Immature natural killer cell (primary cell): ENCODE measurements at regions not wholly inside any gene's neighbourhood (a gene's known extent, or its start where the extent isn't known, plus 50 kb on each side); places are given as distances from the start of the nearest gene placed in this dataset.
"Not testable (repeated sequence)": the region's sequence is repeated elsewhere in the genome, so short reads cannot be mapped to it uniquely, and the experiment has no call there.

Source experiments
- DNase-seq, 3 donors: peaks; one replicate each; pipeline ENCODE4 v3.0.0; 2022; ENCODE audit warnings: mixed read lengths in 1 of 3
- H3K27ac Mint-ChIP-seq, 6 donors: one replicate each; pipeline ENCODE4 v1.8.0; 2020; ENCODE audit warnings: mixed read lengths in 6 of 6, mild to moderate bottlenecking in 5 of 6, inconsistent platforms in 4 of 6, moderate library complexity in 3 of 6
- H3K27me3 Mint-ChIP-seq, 3 donors: one replicate each; pipeline ENCODE4 v1.8.0; 2020 to 2021; ENCODE audit warnings: low read depth in 3 of 3, mild to moderate bottlenecking in 3 of 3, mixed read lengths in 3 of 3, moderate library complexity in 3 of 3, inconsistent platforms in 1 of 3
- H3K36me3 Mint-ChIP-seq, 3 donors: one replicate each; pipeline ENCODE4 v1.8.0; 2020; ENCODE audit warnings: mixed read lengths in 3 of 3, inconsistent platforms in 2 of 3, mild to moderate bottlenecking in 2 of 3
- H3K4me1 Mint-ChIP-seq, 2 donors: one replicate each; pipeline ENCODE4 v1.8.0; 2020; ENCODE audit warnings: inconsistent platforms in 2 of 2, mild to moderate bottlenecking in 2 of 2, mixed read lengths in 2 of 2, moderate library complexity in 1 of 2
- H3K4me3 Mint-ChIP-seq, 5 donors: one replicate each; pipeline ENCODE4 v1.8.0; 2020; ENCODE audit warnings: mild to moderate bottlenecking in 5 of 5, mixed read lengths in 5 of 5, inconsistent platforms in 3 of 5, moderate library complexity in 3 of 5
- H3K9me3 Mint-ChIP-seq, 6 donors: one replicate each; pipeline ENCODE4 v1.8.0; 2020; ENCODE audit warnings: mild to moderate bottlenecking in 6 of 6, mixed read lengths in 6 of 6, inconsistent platforms in 4 of 6, moderate library complexity in 3 of 6

DNA sequence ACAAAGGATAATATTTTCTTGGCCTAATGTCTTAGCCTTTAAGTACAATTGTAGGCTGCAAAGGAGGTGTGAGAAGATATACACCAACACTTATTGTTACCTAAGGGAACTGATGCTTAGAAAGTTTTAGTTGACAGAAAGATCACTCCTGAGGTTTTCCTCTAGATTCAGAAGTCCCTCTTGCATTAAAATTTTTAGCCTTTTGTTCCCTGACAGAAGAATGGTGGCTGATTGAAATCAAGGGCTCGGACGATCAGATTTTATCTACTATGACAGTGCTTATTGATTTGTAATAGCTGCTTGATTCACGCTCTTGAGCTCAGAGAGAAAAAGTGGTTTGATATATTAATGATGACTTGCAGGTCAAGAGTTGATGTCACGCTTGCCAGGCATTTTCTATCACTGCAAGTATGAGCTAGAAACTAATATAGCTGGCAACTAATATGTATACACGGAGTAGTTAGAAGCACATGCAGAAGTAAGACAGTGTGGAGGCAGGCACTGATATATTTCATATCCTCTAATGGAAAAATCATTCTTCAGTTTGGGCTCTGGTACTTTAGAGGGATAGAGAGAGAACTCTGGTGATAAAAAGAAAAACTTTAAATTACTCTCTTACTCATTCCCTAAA lies 246.6 kb upstream of the ID4 start:
- Mint-ChIP-seq H3K4me3 (no peak overlapping the region), H3K36me3 (no peaks in the 10 kb centered on the region), H3K27ac (no peak overlapping the region), H3K27me3 (peaks cover 0 to 3% (median 0%) of the 10 kb centered on the region in 3 donors), H3K4me1 (no peaks in the 10 kb centered on the region), H3K9me3 (peaks cover 0 to 5% (median 0%) of the 10 kb centered on the region in 6 donors)
- no peak for DNase-seq

DNA sequence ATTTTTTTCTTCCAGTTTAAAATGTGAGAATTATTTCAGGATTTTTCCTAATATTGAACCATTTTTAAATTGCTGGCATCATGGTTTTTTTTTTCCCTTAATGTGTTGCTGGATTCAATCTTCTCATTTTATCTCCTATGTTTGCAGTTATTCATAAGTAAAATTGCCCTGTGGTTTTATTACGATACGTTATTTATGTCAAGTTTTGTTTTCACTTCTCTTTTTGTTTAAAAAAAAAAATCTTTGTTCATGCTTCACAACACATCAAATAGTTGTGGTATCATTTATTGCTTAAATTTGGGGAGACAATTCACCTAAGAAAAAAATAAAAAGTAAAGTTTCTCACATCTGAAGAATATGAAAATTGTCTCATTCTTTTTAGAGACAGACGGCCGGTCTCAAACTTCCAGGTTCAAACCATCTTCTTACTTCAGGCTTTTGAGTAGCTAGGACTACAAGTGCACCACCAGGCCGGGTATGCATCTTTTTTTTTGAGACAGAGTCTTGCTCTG lies 239.3 kb upstream of the ID4 start:
- Mint-ChIP-seq H3K4me1 (no peaks in the 10 kb centered on the region), H3K4me3 (no peak overlapping the region), H3K27me3 (peaks cover 0 to 2% (median 0%) of the 10 kb centered on the region in 3 donors), H3K9me3 (peaks cover 0 to 4% (median 0%) of the 10 kb centered on the region in 6 donors), H3K27ac (no peak overlapping the region), H3K36me3 (no peaks in the 10 kb centered on the region)
- no peak for DNase-seq

DNA sequence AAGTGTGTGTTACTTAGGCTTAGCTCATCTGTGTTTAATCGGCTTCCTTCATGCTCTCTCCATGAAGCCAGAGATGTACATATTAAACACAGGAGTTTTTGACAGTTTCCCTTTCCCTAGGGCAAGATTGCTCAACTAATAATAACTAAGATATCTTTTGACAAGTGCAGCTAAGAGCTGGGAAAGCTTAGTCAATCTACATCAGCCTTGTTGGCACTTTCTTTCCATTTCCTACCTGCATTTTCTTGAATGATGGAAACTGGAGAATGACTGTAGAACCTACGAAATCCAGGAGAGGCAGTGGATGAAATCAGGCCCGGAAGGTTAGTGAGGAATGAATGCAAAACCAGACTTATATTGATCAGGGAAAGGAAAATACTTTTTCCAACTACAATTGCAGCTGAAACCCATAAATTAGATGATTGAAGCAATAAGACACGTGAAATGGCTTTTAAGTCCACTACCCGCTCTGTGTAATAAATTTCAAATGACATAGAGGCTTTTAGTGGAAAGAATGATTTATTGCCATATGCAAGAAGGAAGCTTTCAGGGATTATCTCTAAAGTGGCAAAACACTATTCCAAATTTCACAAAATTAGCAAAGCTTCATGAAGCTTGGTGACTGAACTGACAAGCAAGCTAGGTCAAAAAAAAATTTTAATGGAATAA lies 237.2 kb upstream of the ID4 start:
- no peak overlapping the region for H3K27ac Mint-ChIP-seq
- peaks cover 0 to 2% (median 0%) of the 10 kb centered on the region in 3 donors for H3K27me3 Mint-ChIP-seq
- no peak for DNase-seq
- no peak overlapping the region for H3K4me3 Mint-ChIP-seq
- H3K4me1 Mint-ChIP-seq = no peaks in the 10 kb centered on the region
- no peaks in the 10 kb centered on the region for H3K36me3 Mint-ChIP-seq
- H3K9me3 Mint-ChIP-seq = peaks cover 0 to 5% (median under 1%) of the 10 kb centered on the region in 6 donors

DNA sequence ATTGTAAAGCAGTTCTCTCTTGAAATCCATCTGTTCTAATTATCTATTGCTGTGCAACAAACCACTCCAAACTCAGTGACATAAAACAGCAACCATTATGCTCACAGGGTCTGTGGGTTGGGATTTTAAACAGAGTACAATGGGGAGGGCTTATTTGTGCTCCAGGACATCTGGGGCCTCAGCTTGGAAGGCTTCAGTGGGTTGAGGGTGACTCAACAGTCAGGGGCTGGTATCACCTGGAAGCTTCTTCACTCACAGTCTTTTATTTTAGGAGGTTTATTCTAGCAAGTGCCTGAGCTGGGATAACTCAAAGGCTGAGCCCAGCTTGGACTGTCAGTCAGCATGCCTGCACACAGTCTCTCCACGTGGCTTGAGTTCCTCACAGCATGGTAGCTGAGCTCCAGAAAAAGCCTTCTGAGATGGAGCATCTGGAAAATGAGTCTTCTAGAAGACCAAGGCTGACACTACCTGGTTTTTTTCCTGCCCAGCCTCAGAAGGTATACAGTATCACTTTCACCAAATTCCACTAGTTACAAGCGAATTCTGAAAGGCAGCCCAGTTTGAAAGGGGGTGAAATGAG lies 234.6 kb upstream of the ID4 start:
- Mint-ChIP-seq H3K4me1 (no peaks in the 10 kb centered on the region), H3K9me3 (peaks cover under 1 to 14% (median 4%) of the 10 kb centered on the region in 6 donors), H3K27me3 (peaks cover 0 to 2% (median 0%) of the 10 kb centered on the region in 3 donors), H3K36me3 (no peaks in the 10 kb centered on the region), H3K27ac (no peak overlapping the region), H3K4me3 (no peak overlapping the region)
- DNase-seq = no peak

DNA sequence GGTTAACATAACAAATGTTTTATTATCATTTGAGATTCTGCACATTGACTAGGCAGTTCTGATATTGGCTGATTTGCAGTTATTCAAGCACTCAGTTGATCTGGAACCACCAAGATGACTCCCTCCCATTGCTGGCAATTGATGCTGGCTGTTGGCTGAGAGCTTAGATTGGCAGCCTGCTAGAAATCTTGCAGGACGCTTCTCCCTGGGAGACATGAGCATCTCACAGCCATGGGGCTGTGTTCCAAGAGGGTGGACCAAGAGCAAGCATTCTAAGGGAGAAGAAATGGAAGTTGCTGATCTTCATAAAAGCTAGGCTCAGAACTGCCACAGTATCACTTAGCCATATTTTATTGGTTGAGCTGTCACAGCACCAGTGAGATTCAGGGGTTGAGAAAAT lies 233.4 kb upstream of the ID4 start:
- peaks cover 1 to 14% (median 5%) of the 10 kb centered on the region in 6 donors for H3K9me3 Mint-ChIP-seq
- H3K4me3 Mint-ChIP-seq = no peak overlapping the region
- DNase-seq = no peak
- no peaks in the 10 kb centered on the region for H3K4me1 Mint-ChIP-seq
- H3K27ac Mint-ChIP-seq = no peak overlapping the region
- H3K36me3 Mint-ChIP-seq = no peaks in the 10 kb centered on the region
- peaks cover 0 to 2% (median 0%) of the 10 kb centered on the region in 3 donors for H3K27me3 Mint-ChIP-seq

DNA sequence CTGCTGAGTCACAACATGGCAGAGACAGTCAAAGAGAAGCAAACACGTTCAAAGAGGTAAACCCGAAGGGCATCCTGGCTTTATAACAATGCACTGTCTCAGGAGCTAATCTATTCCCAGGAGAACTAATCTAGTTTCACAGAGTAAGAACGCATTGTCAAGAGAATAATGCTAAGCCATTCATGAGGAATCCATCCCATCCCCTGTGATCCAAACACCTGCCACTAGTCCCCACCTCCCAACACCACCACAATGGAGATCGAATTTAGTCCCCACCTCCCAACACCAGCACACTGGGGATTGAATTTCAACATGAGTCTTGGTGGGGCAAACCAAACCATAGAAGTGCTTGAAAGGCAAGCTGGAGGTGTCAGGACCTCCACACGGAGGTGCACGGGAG lies 231.5 kb upstream of the ID4 start:
- no peak overlapping the region for H3K27ac Mint-ChIP-seq
- no peaks in the 10 kb centered on the region for H3K27me3 Mint-ChIP-seq
- H3K4me3 Mint-ChIP-seq = no peak overlapping the region
- no peaks in the 10 kb centered on the region for H3K36me3 Mint-ChIP-seq
- H3K4me1 Mint-ChIP-seq = no peaks in the 10 kb centered on the region
- no peak for DNase-seq
- H3K9me3 Mint-ChIP-seq = peaks cover 1 to 14% (median 5%) of the 10 kb centered on the region in 6 donors

DNA sequence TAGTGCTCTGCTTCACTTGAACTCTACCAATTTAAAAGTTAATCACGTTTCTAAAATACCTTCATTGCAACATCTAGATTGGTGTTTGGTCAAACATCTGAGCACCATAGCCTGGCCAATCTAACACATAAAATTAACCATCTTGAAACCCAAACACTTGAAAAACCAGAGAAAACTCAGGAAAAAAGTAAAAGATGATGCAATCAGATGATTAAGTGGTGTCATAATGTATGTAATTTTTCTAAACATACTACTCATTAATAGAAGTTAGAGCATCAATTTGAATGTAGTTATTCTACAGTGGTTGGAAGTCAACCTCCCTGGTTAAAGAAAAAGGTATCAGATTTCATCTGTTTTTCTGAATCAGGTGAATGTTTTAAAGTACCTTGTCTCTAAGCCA lies 228.6 kb upstream of the ID4 start:
- DNase-seq = no peak
- H3K27ac Mint-ChIP-seq = no peak overlapping the region
- H3K36me3 Mint-ChIP-seq = no peaks in the 10 kb centered on the region
- no peak overlapping the region for H3K4me3 Mint-ChIP-seq
- H3K4me1 Mint-ChIP-seq = no peaks in the 10 kb centered on the region
- peaks cover 4 to 22% (median 10%) of the 10 kb centered on the region in 6 donors for H3K9me3 Mint-ChIP-seq
- H3K27me3 Mint-ChIP-seq = peaks cover 0 to 2% (median 0%) of the 10 kb centered on the region in 3 donors

DNA sequence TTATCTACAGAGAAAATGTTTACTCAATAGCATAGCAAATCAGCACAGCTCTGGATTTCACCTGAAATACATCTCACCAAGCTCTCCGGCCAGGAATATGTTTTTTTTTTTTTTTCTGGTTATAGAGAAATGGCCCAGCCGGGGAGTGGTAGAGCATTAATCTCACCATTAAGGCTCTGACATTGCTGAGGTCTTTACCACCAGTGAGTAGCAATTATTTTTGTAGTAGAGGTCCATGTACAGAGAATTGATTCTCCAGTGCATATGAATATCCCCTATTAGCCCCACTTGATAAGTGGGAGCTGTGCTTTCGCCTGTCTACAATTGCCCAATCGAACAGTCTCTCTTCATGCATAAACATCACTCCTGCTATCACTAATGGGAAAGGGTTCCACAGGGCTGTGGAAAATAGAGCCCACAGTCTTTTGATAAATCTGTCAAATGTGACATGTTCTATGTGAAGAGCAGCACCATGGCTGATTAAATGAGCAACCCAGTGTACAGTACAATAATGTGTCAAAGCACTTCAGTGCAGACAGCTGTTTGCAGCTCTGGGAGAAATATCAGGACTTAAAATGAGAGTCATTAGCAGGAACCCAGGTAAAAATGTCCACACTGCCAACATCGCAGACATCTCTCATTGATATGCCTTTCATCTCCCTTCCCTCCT lies 227.1 kb upstream of the ID4 start:
- H3K27ac Mint-ChIP-seq = no peak overlapping the region
- H3K4me1 Mint-ChIP-seq = no peaks in the 10 kb centered on the region

DNA sequence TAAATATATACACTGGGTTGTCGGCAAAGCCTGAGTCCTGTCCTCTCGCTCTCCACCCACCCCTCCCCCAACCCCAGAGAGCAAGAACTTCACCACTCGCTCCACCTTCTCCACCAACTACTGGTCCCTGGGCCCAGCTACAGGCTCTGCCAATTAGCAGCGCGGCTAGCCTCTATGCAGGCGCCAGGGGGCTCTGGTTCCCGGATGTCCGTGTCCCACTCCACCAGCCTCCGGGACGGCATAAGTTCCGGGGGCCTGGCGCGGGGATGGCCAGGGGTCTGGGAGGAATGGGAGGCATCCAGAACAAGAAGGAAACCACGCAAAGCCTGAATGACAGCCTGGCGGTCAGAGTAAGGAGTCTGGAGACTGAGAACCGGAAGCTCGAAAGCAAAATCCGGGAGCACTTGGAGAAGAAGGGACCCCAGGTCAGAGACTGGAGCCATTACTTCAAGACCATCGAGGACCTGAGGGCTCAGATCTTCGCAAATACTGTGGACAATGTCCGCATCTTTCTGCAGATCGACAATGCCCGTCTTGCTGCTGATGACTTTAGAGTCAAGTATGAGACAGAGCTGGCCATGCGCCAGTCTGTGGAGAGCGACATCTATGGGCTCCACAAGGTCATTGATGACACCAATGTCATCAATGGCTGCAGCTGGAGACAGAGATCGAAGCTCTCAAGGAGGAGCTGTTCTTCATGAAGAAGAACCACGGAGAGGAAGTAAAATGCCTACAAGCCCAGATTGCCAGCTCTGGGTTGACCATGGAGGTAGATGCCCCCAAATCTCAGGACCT lies 224.3 kb upstream of the ID4 start:
- H3K4me3 Mint-ChIP-seq, DNase-seq, H3K36me3 Mint-ChIP-seq, H3K4me1 Mint-ChIP-seq, H3K27me3 Mint-ChIP-seq, H3K27ac Mint-ChIP-seq: not testable (repeated sequence)
- peaks cover 5 to 32% (median 20%) of the 10 kb centered on the region in 6 donors for H3K9me3 Mint-ChIP-seq

More for the DNA sequence above, 227.1 kb upstream of the ID4 start:
- peaks cover 4 to 21% (median 13%) of the 10 kb centered on the region in 6 donors for H3K9me3 Mint-ChIP-seq
- H3K36me3 Mint-ChIP-seq = no peaks in the 10 kb centered on the region
- no peak for DNase-seq
- H3K4me3 Mint-ChIP-seq = no peak overlapping the region
- peaks cover 0 to 2% (median 0%) of the 10 kb centered on the region in 3 donors for H3K27me3 Mint-ChIP-seq

DNA sequence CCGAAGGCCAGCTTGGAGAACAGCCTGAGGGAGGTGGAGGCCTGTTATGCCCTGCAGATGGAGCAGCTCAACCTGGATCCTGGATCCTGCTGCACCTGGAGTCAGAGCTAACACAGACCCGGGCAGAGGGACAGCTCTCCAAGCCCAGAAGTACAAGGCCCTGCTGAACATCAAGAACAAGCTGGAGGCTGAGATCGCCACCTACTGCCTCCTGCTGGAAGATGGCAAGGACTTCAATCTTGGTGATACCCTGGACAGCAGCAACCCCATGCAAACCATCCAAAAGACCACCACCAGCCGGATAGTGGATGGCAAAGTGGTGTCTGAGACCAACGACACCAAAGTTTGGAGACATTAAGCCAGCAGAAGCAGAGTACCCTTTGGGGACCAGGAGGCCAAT lies 223.5 kb upstream of the ID4 start:
- Mint-ChIP-seq H3K4me3 (no peak overlapping the region), H3K4me1 (no peaks in the 10 kb centered on the region), H3K27me3 (peaks cover 0 to 2% (median 0%) of the 10 kb centered on the region in 3 donors), H3K9me3 (peaks cover 5 to 38% (median 23%) of the 10 kb centered on the region in 6 donors), H3K36me3 (no peaks in the 10 kb centered on the region), H3K27ac (no peak overlapping the region)
- no peak for DNase-seq

DNA sequence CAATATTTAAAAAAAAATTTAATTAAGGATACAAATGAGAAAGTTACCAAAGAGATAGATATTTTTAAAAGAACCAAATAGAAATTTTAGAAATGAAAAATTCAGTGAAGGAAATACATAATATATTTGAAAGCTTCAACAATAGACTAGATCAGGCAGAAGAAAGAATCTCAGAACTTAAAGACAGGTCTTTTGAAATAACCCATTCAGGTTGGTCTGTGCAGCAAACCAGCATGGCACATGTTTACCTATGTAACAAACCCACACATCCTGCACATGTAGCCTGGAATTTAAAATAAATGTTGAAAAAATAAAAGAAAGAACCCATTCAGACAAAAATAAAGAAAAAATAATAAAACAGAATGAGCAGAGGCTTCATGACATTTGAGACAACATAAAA lies 221.1 kb upstream of the ID4 start:
- peaks cover 5 to 38% (median 28%) of the 10 kb centered on the region in 6 donors for H3K9me3 Mint-ChIP-seq
- no peak overlapping the region for H3K4me3 Mint-ChIP-seq
- peaks cover 0 to 2% (median 0%) of the 10 kb centered on the region in 3 donors for H3K27me3 Mint-ChIP-seq
- no peaks in the 10 kb centered on the region for H3K36me3 Mint-ChIP-seq
- no peak for DNase-seq
- H3K27ac Mint-ChIP-seq = no peak overlapping the region
- no peaks in the 10 kb centered on the region for H3K4me1 Mint-ChIP-seq

DNA sequence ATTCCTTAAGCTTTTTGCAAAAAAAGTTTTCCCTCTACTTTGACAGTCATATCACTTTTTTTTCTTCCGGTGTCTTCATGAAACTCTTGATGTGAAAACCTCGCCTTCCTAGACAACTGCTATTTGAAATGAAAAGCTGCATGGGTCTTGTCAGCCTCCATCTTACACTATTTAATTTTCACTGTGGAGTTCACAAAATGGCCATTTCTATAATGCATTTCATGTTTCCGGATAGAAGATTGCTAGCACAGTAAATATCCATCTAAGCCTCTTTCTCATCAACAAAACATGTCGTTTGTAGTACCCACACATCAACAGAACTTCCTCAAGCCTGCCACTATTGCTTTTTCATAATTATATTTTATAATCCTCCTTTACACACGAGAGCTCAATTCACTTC lies 204.9 kb upstream of the ID4 start:
- H3K36me3 Mint-ChIP-seq = no peaks in the 10 kb centered on the region
- no peaks in the 10 kb centered on the region for H3K4me1 Mint-ChIP-seq
- no peak overlapping the region for H3K27ac Mint-ChIP-seq
- no peak for DNase-seq
- H3K9me3 Mint-ChIP-seq = peaks cover 0 to 3% (median under 1%) of the 10 kb centered on the region in 6 donors
- no peak overlapping the region for H3K4me3 Mint-ChIP-seq
- H3K27me3 Mint-ChIP-seq = peaks cover 0 to 2% (median 2%) of the 10 kb centered on the region in 3 donors

DNA sequence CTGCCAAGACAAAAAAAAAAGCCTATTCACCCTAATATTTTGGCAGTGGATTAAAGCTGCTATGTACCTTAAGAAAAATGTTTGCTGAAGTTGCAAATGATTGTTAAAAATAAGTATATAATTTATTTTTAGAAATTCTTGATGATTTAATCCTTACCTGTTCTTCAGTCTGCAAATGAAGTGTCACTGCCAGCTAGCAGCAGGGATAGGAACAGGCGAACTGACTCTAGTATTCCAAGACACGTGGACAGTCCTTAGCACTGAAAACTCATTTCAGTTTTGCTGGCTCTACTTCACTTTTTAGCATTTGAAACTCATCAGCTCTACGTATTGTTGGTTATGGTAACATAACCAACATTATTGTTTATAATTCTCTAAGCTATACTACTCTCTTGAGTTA lies 204.4 kb upstream of the ID4 start:
- H3K4me1 Mint-ChIP-seq = no peaks in the 10 kb centered on the region
- no peaks in the 10 kb centered on the region for H3K36me3 Mint-ChIP-seq
- H3K4me3 Mint-ChIP-seq = no peak overlapping the region
- peaks cover 0 to 2% (median 2%) of the 10 kb centered on the region in 3 donors for H3K27me3 Mint-ChIP-seq
- no peak for DNase-seq
- H3K9me3 Mint-ChIP-seq = peaks cover 0 to 2% (median under 1%) of the 10 kb centered on the region in 6 donors
- no peak overlapping the region for H3K27ac Mint-ChIP-seq
